OCI-LY3 (cell line): ENCODE measurements at regions not wholly inside any gene's neighbourhood (a gene's known extent, or its start where the extent isn't known, plus 50 kb on each side); places are given as distances from the start of the nearest gene placed in this dataset.

Experiments used
- H2AFZ ChIP-seq: fragments of 200-600, 300-600 bp; shearing (Covaris generic); 2 replicates; pipeline ENCODE4 v1.6.0; 2014; ENCODE audit warnings: antibody characterized with exemption, low read depth, low read length
- H3K27ac ChIP-seq: fragments of 200-600, 300-600 bp; sonication (generic); 2 replicates; pipeline ENCODE4 v1.5.1; 2014; ENCODE audit warnings: mild to moderate bottlenecking, low read length, moderate library complexity, mixed read lengths
- H3K27me3 ChIP-seq: fragments of 200-600, 300-600 bp; sonication (generic); 2 replicates; pipeline ENCODE4 v1.6.1; 2014; ENCODE audit warnings: low read depth, low read length, mixed read lengths
- H3K36me3 ChIP-seq: fragments of 200-600, 300-600 bp; sonication (generic); replicated peaks from 2 replicates; pipeline ENCODE3; 2014; ENCODE audit warnings: low read depth, low read length, mixed read lengths
- H3K4me1 ChIP-seq: fragments of 300-600, 200-600 bp; sonication (generic); 2 replicates; pipeline ENCODE4 v1.6.1; 2014; ENCODE audit warnings: low read length, mixed read lengths
- H3K4me2 ChIP-seq: fragments of 200-600, 300-600 bp; sonication (generic); 2 replicates; pipeline ENCODE4 v1.6.1; 2014; ENCODE audit warnings: low read length, mixed read lengths
- H3K4me3 ChIP-seq: fragments of 300-600, 200-600 bp; sonication (generic); 2 replicates; pipeline ENCODE4 v1.5.1; 2014; ENCODE audit warnings: antibody characterized with exemption, mild to moderate bottlenecking, low read length, moderate library complexity
- H3K79me2 ChIP-seq: fragments of 300-600, 200-600 bp; shearing (Covaris generic); 2 replicates; pipeline ENCODE4 v1.6.1; 2014; ENCODE audit warnings: mild to moderate bottlenecking, low read length, mixed read lengths
- H3K9ac ChIP-seq: fragments of 300-600, 200-600 bp; shearing (Covaris generic); 2 replicates; pipeline ENCODE4 v1.6.0; 2014; ENCODE audit warnings: mild to moderate bottlenecking, low read length, moderate library complexity
- H3K9me3 ChIP-seq: fragments of 200-600, 300-600 bp; shearing (Covaris generic); 2 replicates; pipeline ENCODE4 v1.6.1; 2014; ENCODE audit warnings: low read length, mixed read lengths; ENCODE audit not compliant: insufficient read depth
- H4K20me1 ChIP-seq: fragments of 200-600, 300-600 bp; sonication (generic); 2 replicates; pipeline ENCODE4 v1.6.1; 2016; ENCODE audit warnings: low read length, mixed read lengths; ENCODE audit not compliant: insufficient read depth
- EZH2phosphoT487 ChIP-seq: fragments of 200-600 bp; shearing (Covaris generic); IDR thresholded peaks from 2 replicates; pipeline ENCODE4 v1.6.1; 2018; ENCODE audit warnings: antibody characterized with exemption, mixed run types, low read depth
- TF ChIP-seq, protein P1 (sequence below): fragments of 200-600, 300-600 bp; sonication (generic); IDR thresholded peaks from 2 replicates; pipeline ENCODE4 v1.5.1; 2014; ENCODE audit warnings: antibody characterized with exemption, low read length, low read depth

GRCh38 chr3:177960722-177961121 lies 575.5 kb upstream of the KCNMB2 start:
- Histone ChIP-seq H3K79me2 (no peaks in the 10 kb centered on the region), H3K36me3 (no peaks in the 10 kb centered on the region), H3K27ac (no peak overlapping the region), H3K4me2 (peak overlapping the region; percentile 45), H3K4me3 (no peak overlapping the region), H2AFZ (no peak overlapping the region), H3K4me1 (peaks cover 13% of the 10 kb centered on the region), H3K27me3 (no peaks in the 10 kb centered on the region), H3K9ac (no peak overlapping the region), H4K20me1 (no peaks in the 10 kb centered on the region), H3K9me3 (no peaks in the 10 kb centered on the region)
- no peak for TF ChIP-seq EZH2phosphoT487
- TF ChIP-seq, protein P1, sequence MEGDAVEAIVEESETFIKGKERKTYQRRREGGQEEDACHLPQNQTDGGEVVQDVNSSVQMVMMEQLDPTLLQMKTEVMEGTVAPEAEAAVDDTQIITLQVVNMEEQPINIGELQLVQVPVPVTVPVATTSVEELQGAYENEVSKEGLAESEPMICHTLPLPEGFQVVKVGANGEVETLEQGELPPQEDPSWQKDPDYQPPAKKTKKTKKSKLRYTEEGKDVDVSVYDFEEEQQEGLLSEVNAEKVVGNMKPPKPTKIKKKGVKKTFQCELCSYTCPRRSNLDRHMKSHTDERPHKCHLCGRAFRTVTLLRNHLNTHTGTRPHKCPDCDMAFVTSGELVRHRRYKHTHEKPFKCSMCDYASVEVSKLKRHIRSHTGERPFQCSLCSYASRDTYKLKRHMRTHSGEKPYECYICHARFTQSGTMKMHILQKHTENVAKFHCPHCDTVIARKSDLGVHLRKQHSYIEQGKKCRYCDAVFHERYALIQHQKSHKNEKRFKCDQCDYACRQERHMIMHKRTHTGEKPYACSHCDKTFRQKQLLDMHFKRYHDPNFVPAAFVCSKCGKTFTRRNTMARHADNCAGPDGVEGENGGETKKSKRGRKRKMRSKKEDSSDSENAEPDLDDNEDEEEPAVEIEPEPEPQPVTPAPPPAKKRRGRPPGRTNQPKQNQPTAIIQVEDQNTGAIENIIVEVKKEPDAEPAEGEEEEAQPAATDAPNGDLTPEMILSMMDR, result no peak

DNA sequence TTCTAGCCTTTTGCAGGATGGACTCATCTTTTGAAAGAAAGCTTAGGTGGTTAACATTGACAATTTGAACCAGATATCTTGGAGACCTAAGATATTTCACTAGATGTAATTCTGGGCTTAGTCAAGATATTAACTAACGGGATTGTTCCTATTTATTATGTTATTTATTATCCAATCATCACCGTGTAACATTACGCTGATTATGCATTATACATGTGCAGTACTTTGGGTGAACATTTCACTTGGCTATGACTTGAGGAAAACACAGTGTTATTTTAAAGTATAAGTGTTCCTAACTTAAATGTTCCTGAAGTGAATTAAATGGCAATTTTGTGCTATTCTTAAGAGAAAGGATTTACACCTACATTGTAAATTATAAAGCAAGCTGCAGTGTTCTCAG lies 574.5 kb upstream of the KCNMB2 start:
- no peak overlapping the region for H3K27ac ChIP-seq
- H3K36me3 ChIP-seq, result no peaks in the 10 kb centered on the region
- no peak overlapping the region for H3K4me2 ChIP-seq
- H4K20me1 ChIP-seq, result no peaks in the 10 kb centered on the region
- no peaks in the 10 kb centered on the region for H3K79me2 ChIP-seq
- TF ChIP-seq, protein P1, result no peak
- TF ChIP-seq EZH2phosphoT487, result no peak
- H3K4me3 ChIP-seq, result no peak overlapping the region
- no peaks in the 10 kb centered on the region for H3K9me3 ChIP-seq
- peaks cover 13% of the 10 kb centered on the region for H3K4me1 ChIP-seq
- H2AFZ ChIP-seq, result no peak overlapping the region
- H3K27me3 ChIP-seq, result no peaks in the 10 kb centered on the region
- H3K9ac ChIP-seq, result no peak overlapping the region

DNA sequence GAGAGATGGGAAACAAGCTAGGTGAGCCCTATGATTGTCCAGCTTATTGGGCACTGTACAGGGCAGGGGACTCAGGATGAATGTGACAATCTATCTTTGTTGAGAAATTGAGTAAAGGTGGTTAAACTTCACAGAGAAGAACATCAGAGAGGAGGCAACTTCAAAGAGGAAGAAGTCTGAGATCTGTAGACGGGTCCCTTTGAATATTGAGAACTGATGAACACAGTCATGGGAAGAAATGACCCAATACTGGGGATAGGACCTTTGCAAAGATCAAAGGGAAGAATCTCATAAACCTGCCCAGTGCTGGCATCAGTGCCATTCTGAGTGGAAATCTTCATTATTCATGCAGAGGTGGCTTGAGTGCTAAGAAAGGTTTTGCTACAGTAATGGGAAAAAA lies 569.7 kb upstream of the KCNMB2 start:
- no peak overlapping the region for H3K4me2 ChIP-seq
- H3K4me3 ChIP-seq, result no peak overlapping the region
- H3K9ac ChIP-seq, result no peak overlapping the region
- H3K79me2 ChIP-seq, result no peaks in the 10 kb centered on the region
- H3K27ac ChIP-seq, result no peak overlapping the region
- H3K9me3 ChIP-seq, result no peaks in the 10 kb centered on the region
- H3K36me3 ChIP-seq, result no peaks in the 10 kb centered on the region
- H2AFZ ChIP-seq, result no peak overlapping the region
- no peaks in the 10 kb centered on the region for H3K27me3 ChIP-seq
- no peak for TF ChIP-seq EZH2phosphoT487
- TF ChIP-seq, protein P1, result no peak
- no peaks in the 10 kb centered on the region for H4K20me1 ChIP-seq
- H3K4me1 ChIP-seq, result peaks cover 1% of the 10 kb centered on the region

- no peak overlapping the region for H2AFZ ChIP-seq
- no peaks in the 10 kb centered on the region for H4K20me1 ChIP-seq
- no peak overlapping the region for H3K4me2 ChIP-seq
- no peak for TF ChIP-seq EZH2phosphoT487
- TF ChIP-seq, protein P1, result no peak
- H3K79me2 ChIP-seq, result no peaks in the 10 kb centered on the region
- no peaks in the 10 kb centered on the region for H3K27me3 ChIP-seq
- no peaks in the 10 kb centered on the region for H3K4me1 ChIP-seq
- no peak overlapping the region for H3K27ac ChIP-seq
- no peaks in the 10 kb centered on the region for H3K36me3 ChIP-seq
- H3K4me3 ChIP-seq, result no peak overlapping the region
- H3K9ac ChIP-seq, result no peak overlapping the region
- no peaks in the 10 kb centered on the region for H3K9me3 ChIP-seq
Observed at GRCh38 chr3:177968891-177969290, 567.3 kb upstream of the KCNMB2 start.
